PFSK-1 (cell line): ENCODE measurements at regions not wholly inside any gene's neighbourhood (a gene's known extent, or its start where the extent isn't known, plus 50 kb on each side); places are given as distances from the start of the nearest gene placed in this dataset.

Experiments used
- FOXP2 ChIP-seq: optimal IDR thresholded peaks from 2 replicates; pipeline ENCODE3; 2011; ENCODE audit warnings: borderline replicate concordance, control low read depth, inconsistent platforms; ENCODE audit not compliant: insufficient read depth; ENCODE audit errors: extremely low read length, extremely low read depth
- POLR2AphosphoS5 ChIP-seq: IDR thresholded peaks from 2 replicates; pipeline ENCODE4 v1.6.1; 2012; ENCODE audit warnings: low read depth, mild to moderate bottlenecking, control low read depth, low read length, moderate library complexity
- SIN3A ChIP-seq: IDR thresholded peaks from 2 replicates; pipeline ENCODE4 v1.6.1; 2012; ENCODE audit warnings: mild to moderate bottlenecking, low read length, moderate library complexity, borderline replicate concordance; ENCODE audit not compliant: insufficient read depth
- TAF1 ChIP-seq: IDR thresholded peaks from 2 replicates; pipeline ENCODE4 v1.6.1; 2012; ENCODE audit warnings: low read length, control low read depth, borderline replicate concordance; ENCODE audit not compliant: insufficient read depth
- TF ChIP-seq, protein P1 (sequence below), 2 experiments: IDR thresholded peaks; 2 replicates each; pipeline versions ENCODE4 v1.6.1 to v1.8.0; 2011 to 2012; ENCODE audit warnings: low read depth in 2 of 2, low read length in 2 of 2, control low read depth in 1 of 2, inconsistent platforms in 1 of 2, mild to moderate bottlenecking in 1 of 2, moderate library complexity in 1 of 2; ENCODE audit not compliant: insufficient read depth in 1 of 2

DNA sequence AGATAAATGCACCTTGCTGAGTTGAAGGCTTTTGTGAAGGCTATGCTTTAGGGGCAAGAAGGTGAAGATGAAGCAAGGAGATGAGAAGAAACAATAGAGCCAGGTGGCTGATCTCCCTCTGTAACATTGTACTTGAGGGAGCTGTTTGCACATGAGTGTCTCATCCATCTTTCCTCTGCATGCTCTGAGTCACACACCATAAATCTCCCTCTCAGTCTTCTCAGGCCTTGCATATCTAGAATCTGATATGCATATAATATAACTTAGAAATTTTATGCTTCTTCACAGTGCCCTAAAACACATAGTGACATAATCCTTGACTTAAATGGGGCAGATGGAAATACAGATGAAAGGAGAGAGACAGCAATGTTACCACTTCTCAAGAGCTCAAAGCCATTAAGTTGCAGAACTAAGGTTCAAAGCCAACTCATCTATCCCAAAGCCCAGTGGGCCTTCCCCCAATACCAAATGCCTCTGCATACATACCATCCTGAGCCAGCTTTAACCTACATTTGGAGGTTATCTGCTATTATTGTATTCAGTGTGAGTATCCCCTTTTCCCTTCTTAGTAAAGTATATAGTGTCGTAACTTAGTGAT is 62.4 kb upstream of the STXBP5 start:
- no peak for TF ChIP-seq TAF1
- TF ChIP-seq POLR2AphosphoS5: no peak

DNA sequence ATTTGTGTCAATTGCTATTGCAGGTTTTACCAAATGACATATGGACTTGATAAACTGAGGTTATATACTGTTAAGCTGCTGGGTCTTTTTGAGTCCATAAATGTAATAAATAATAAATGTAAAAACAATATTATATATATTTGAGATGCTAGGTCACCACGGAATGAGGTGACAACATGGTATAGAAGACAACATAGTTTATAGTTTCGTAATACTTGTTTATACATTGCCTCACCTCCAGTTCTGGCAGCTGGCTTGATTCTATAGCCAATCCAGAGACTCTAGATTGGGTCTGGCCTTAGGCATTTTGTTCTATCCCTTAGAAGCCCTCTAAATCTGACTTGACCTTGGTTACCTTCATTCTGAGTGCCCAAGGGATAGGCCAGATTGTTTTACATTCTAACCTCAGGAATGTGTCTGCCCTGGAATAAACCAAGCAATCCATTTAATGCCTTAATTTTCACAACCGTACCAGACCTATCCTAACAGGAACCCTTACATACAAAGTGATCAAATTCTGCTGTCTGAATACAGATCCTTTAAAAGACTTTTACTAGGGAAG is 61.5 kb upstream of the STXBP5 start:
- no peak for TF ChIP-seq POLR2AphosphoS5

DNA sequence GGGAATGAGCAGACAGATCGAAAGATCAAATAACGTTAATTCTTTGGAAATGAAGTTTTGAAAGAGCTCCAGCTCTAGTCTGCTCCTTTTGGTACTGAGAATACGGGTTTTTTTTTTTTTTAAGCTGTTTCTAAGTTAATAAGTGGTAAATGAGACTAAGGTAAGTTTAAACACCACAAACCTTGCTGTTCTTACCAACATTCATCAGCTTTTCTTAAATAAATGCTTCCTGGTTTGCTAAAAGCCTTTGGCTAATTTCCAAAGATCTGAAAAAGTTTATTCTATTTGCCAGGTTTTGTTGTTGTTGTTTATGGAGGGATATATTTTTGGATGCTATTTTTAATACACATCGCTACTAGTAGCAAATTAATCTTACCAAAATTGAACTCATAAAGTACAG is 55.1 kb upstream of the STXBP5 start:
- TF ChIP-seq, protein P1, sequence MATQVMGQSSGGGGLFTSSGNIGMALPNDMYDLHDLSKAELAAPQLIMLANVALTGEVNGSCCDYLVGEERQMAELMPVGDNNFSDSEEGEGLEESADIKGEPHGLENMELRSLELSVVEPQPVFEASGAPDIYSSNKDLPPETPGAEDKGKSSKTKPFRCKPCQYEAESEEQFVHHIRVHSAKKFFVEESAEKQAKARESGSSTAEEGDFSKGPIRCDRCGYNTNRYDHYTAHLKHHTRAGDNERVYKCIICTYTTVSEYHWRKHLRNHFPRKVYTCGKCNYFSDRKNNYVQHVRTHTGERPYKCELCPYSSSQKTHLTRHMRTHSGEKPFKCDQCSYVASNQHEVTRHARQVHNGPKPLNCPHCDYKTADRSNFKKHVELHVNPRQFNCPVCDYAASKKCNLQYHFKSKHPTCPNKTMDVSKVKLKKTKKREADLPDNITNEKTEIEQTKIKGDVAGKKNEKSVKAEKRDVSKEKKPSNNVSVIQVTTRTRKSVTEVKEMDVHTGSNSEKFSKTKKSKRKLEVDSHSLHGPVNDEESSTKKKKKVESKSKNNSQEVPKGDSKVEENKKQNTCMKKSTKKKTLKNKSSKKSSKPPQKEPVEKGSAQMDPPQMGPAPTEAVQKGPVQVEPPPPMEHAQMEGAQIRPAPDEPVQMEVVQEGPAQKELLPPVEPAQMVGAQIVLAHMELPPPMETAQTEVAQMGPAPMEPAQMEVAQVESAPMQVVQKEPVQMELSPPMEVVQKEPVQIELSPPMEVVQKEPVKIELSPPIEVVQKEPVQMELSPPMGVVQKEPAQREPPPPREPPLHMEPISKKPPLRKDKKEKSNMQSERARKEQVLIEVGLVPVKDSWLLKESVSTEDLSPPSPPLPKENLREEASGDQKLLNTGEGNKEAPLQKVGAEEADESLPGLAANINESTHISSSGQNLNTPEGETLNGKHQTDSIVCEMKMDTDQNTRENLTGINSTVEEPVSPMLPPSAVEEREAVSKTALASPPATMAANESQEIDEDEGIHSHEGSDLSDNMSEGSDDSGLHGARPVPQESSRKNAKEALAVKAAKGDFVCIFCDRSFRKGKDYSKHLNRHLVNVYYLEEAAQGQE (IDR thresholded peaks at IDR 0.05; ENCODE audit: insufficient read depth in 1 of 2, low read depth in 2 of 2, low read length in 2 of 2): no peak
- TF ChIP-seq POLR2AphosphoS5 (no peak), SIN3A (no peak), FOXP2 (no peak), TAF1 (no peak)

DNA sequence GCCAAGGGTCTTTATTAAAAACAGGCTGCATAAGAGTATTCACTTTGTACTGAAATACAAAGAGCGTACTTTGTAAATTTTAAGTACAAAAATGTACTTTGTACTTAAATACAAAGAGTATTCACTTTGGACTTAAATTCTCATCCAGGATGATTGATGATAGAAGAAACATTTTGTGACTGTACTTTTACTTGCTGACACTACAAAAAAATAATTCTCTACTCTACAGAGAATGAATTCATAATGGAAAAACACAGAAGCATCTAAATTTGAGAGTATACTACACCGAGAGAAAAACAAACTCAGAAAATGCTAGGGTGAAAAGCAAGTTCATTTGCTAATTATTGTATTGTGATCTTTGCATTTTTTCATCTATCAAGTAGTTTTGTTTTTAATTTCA is 54.4 kb upstream of the STXBP5 start:
- TF ChIP-seq POLR2AphosphoS5 (no peak), FOXP2 (no peak)

DNA sequence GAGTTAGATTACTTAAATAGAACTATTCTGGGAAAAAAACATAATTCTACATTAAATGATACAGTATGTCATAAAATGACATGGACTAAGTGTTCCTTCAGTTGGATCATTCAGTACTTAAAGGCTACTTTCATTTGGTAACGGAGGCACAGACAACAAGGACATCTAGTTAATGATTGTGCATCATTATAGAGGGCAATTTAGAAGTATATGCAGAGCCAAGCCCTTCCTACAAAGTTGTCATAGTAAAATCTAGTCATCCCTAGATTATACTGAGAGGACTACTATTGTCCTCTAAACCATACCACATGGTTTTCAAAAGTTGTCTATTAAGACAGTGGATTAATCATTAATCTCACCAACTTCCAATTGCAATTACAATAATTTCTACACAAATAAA is 53.9 kb upstream of the STXBP5 start:
- TF ChIP-seq FOXP2 (no peak), TAF1 (no peak), POLR2AphosphoS5 (no peak), SIN3A (no peak)
- TF ChIP-seq, protein P1 (IDR thresholded peaks at IDR 0.05; ENCODE audit: insufficient read depth in 1 of 2, low read depth in 2 of 2, low read length in 2 of 2): no peak
